ENCODE measurements at regions not wholly inside any gene's neighbourhood (a gene's known extent, or its start where the extent isn't known, plus 50 kb on each side); places are given as distances from the start of the nearest gene placed in this dataset.

- TF ChIP-seq MAZ (IDR thresholded peaks at IDR 0.05; ENCODE audit: borderline replicate concordance, low read depth, low read length) = no peak
- no peak for TF ChIP-seq CTCF (conservative IDR thresholded peaks at IDR 0.05; ENCODE audit: low read depth, low read length)
- TF ChIP-seq ELK1 (IDR thresholded peaks at IDR 0.05; ENCODE audit: borderline replicate concordance, low read depth, low read length) = no peak
- TF ChIP-seq FOS (IDR thresholded peaks at IDR 0.05; ENCODE audit: low read depth, low read length) = no peak
- no peak for TF ChIP-seq CHD1 (IDR thresholded peaks at IDR 0.05; ENCODE audit: low read depth, low read length)
- TF ChIP-seq CEBPB (IDR thresholded peaks at IDR 0.05; ENCODE audit: low read depth, low read length) = no peak
- no peak for TF ChIP-seq POLR2A (IDR thresholded peaks at IDR 0.05; ENCODE audit: low read depth, low read length)
- TF ChIP-seq RCOR1 (IDR thresholded peaks at IDR 0.05; ENCODE audit: insufficient replicate concordance, low read length) = no peak
- no peak for TF ChIP-seq MXI1 (IDR thresholded peaks at IDR 0.05; ENCODE audit: borderline replicate concordance, low read depth, low read length)
- no peak for TF ChIP-seq SMC3 (IDR thresholded peaks at IDR 0.05; ENCODE audit: low read depth, low read length)
- TF ChIP-seq RAD21 (IDR thresholded peaks at IDR 0.05; ENCODE audit: low read length) = no peak
- TF ChIP-seq USF2 (IDR thresholded peaks at IDR 0.05; ENCODE audit: low read depth, low read length) = no peak
- no peak for TF ChIP-seq BHLHE40 (IDR thresholded peaks at IDR 0.05; ENCODE audit: low read depth, low read length)
- no peak for TF ChIP-seq RFX5 (IDR thresholded peaks at IDR 0.05; ENCODE audit: low read depth, low read length)
These were observed 399.7 kb downstream of the CDC14C start for GRCh38 chr7:49324040-49324439.

Data from IMR-90 (cell line).